MM.1S (cell line): ENCODE measurements at regions not wholly inside any gene's neighbourhood (a gene's known extent, or its start where the extent isn't known, plus 50 kb on each side); places are given as distances from the start of the nearest gene placed in this dataset.

ENCODE experiments used
- DNase-seq: peaks from one replicate; pipeline ENCODE4 v3.0.0-alpha.2; 2015
- H2AFZ ChIP-seq: fragments of 300-600 bp; sonication (generic); 2 replicates; pipeline ENCODE4 v1.6.0; 2016; ENCODE audit warnings: antibody characterized with exemption, low read length
- H3F3A ChIP-seq: fragments of 300-600 bp; sonication (generic); 2 replicates; pipeline ENCODE4 v1.6.1; 2016; ENCODE audit warnings: mild to moderate bottlenecking, antibody characterized with exemption, low read length, moderate library complexity, mixed read lengths; ENCODE audit not compliant: insufficient read depth
- H3K27ac ChIP-seq: fragments of 300-600 bp; sonication (generic); 2 replicates; pipeline ENCODE4 v1.5.1; 2016; ENCODE audit warnings: mild to moderate bottlenecking, low read length
- H3K27me3 ChIP-seq: fragments of 300-600 bp; sonication (generic); replicated peaks from 2 replicates; pipeline ENCODE4 v1.6.0; 2016; ENCODE audit warnings: low read length; ENCODE audit not compliant: insufficient read depth
- H3K36me3 ChIP-seq: fragments of 300-600 bp; sonication (generic); replicated peaks from 2 replicates; pipeline ENCODE4 v1.6.1; 2016; ENCODE audit warnings: mild to moderate bottlenecking, low read length, mixed read lengths; ENCODE audit not compliant: insufficient read depth
- H3K4me1 ChIP-seq: fragments of 300-600 bp; sonication (generic); 2 replicates; pipeline ENCODE4 v1.6.1; 2016; ENCODE audit warnings: low read length, mixed read lengths
- H3K4me2 ChIP-seq: fragments of 300-600 bp; sonication (generic); 2 replicates; pipeline ENCODE4 v1.6.0; 2016; ENCODE audit warnings: low read depth, low read length
- H3K4me3 ChIP-seq: fragments of 300-600 bp; sonication (generic); 2 replicates; pipeline ENCODE4 v1.5.1; 2016; ENCODE audit warnings: low read length, mixed read lengths
- H3K79me2 ChIP-seq: fragments of 300-600 bp; sonication (generic); 2 replicates; pipeline ENCODE4 v1.6.1; 2016; ENCODE audit warnings: mixed run types, low read length, mixed read lengths
- H3K9ac ChIP-seq: fragments of 300-600 bp; sonication (generic); 2 replicates; pipeline ENCODE4 v1.6.1; 2016; ENCODE audit warnings: low read length, mixed read lengths
- H3K9me2 ChIP-seq: fragments of 300-600 bp; sonication (generic); replicated peaks from 2 replicates; pipeline ENCODE4 v1.6.1; 2016; ENCODE audit warnings: mild to moderate bottlenecking, low read length, mixed read lengths; ENCODE audit not compliant: insufficient read depth
- H3K9me3 ChIP-seq: fragments of 300-600 bp; sonication (generic); replicated peaks from 2 replicates; pipeline ENCODE4 v1.6.1; 2016; ENCODE audit warnings: mild to moderate bottlenecking, low read length, mixed read lengths; ENCODE audit not compliant: insufficient read depth
- H4K20me1 ChIP-seq: fragments of 300-600 bp; sonication (generic); 2 replicates; pipeline ENCODE4 v1.6.1; 2016; ENCODE audit warnings: mild to moderate bottlenecking, low read length, moderate library complexity, mixed read lengths; ENCODE audit not compliant: insufficient read depth
- EZH2 ChIP-seq: fragments of 300-600 bp; sonication (generic); optimal IDR thresholded peaks from 2 replicates; pipeline ENCODE3; 2017; ENCODE audit warnings: low read depth, mild to moderate bottlenecking, antibody characterized with exemption, low read length, mixed read lengths
- EZH2phosphoT487 ChIP-seq: fragments of 300-600 bp; sonication (generic); IDR thresholded peaks from 2 replicates; pipeline ENCODE4 v1.6.1; 2018; ENCODE audit warnings: antibody characterized with exemption, low read length
- TF ChIP-seq, protein P1 (sequence below): fragments of 300-600 bp; sonication (generic); IDR thresholded peaks from 2 replicates; pipeline ENCODE4 v1.5.1; 2016; ENCODE audit warnings: antibody characterized with exemption, low read length, mixed read lengths

- no peaks in the 10 kb centered on the region for H3K4me1 ChIP-seq
- no peaks in the 10 kb centered on the region for H3K27me3 ChIP-seq
- H4K20me1 ChIP-seq: no peaks in the 10 kb centered on the region
- no peak overlapping the region for H3K27ac ChIP-seq
- no peaks in the 10 kb centered on the region for H3K9me2 ChIP-seq
- no peaks in the 10 kb centered on the region for H3K79me2 ChIP-seq
- no peaks in the 10 kb centered on the region for H3K9me3 ChIP-seq
- H3K9ac ChIP-seq: no peak overlapping the region
- H3K36me3 ChIP-seq: no peaks in the 10 kb centered on the region
- TF ChIP-seq EZH2phosphoT487 (no peak), EZH2 (no peak)
- TF ChIP-seq, protein P1, sequence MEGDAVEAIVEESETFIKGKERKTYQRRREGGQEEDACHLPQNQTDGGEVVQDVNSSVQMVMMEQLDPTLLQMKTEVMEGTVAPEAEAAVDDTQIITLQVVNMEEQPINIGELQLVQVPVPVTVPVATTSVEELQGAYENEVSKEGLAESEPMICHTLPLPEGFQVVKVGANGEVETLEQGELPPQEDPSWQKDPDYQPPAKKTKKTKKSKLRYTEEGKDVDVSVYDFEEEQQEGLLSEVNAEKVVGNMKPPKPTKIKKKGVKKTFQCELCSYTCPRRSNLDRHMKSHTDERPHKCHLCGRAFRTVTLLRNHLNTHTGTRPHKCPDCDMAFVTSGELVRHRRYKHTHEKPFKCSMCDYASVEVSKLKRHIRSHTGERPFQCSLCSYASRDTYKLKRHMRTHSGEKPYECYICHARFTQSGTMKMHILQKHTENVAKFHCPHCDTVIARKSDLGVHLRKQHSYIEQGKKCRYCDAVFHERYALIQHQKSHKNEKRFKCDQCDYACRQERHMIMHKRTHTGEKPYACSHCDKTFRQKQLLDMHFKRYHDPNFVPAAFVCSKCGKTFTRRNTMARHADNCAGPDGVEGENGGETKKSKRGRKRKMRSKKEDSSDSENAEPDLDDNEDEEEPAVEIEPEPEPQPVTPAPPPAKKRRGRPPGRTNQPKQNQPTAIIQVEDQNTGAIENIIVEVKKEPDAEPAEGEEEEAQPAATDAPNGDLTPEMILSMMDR: no peak
- H3K4me2 ChIP-seq: no peak overlapping the region
- no peaks in the 10 kb centered on the region for H3F3A ChIP-seq
- H3K4me3 ChIP-seq: no peak overlapping the region
- no peak overlapping the region for H2AFZ ChIP-seq
- no peak for DNase-seq
Measured at GRCh38 chr14:25239170-25239569, 189.2 kb upstream of the STXBP6 start.

GRCh38 chr14:25237845-25238244, 187.9 kb upstream of the STXBP6 start:
- no peaks in the 10 kb centered on the region for H3K9me2 ChIP-seq
- no peak for DNase-seq
- H4K20me1 ChIP-seq: no peaks in the 10 kb centered on the region
- H3K9ac ChIP-seq: no peak overlapping the region
- TF ChIP-seq, protein P1: no peak
- TF ChIP-seq EZH2phosphoT487 (no peak), EZH2 (no peak)
- no peaks in the 10 kb centered on the region for H3K9me3 ChIP-seq
- H3K36me3 ChIP-seq: no peaks in the 10 kb centered on the region
- H3K27me3 ChIP-seq: no peaks in the 10 kb centered on the region
- H3K79me2 ChIP-seq: no peaks in the 10 kb centered on the region
- no peak overlapping the region for H3K27ac ChIP-seq
- H2AFZ ChIP-seq: no peak overlapping the region
- no peaks in the 10 kb centered on the region for H3F3A ChIP-seq
- no peak overlapping the region for H3K4me2 ChIP-seq
- no peaks in the 10 kb centered on the region for H3K4me1 ChIP-seq
- no peak overlapping the region for H3K4me3 ChIP-seq

DNA sequence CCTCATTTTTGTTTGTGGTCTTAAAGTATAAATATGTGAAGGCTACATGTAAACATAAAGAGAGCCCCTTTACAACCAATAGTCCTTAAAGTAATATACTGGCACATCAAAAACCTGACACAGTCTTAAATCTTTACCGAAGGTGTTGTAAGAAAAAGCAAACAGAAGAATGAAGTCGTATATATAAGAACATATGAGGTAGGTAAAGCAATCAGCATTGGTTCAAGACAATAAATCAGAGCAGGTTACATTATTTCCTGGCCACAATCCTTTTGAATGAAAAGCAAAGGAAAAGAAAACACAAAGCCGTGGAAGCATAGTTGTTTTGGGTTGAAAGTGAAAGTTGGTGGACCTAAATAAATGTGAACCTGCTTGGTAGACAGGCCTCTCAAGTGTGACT, 183.7 kb upstream of the STXBP6 start:
- Histone ChIP-seq H3K9me3 (no peaks in the 10 kb centered on the region), H3K9me2 (no peaks in the 10 kb centered on the region), H3K9ac (no peak overlapping the region), H3K36me3 (no peaks in the 10 kb centered on the region), H2AFZ (no peak overlapping the region), H3K4me1 (no peaks in the 10 kb centered on the region), H3K4me3 (no peak overlapping the region), H3F3A (no peaks in the 10 kb centered on the region), H3K27ac (no peak overlapping the region), H3K79me2 (no peaks in the 10 kb centered on the region), H3K4me2 (no peak overlapping the region), H4K20me1 (no peaks in the 10 kb centered on the region), H3K27me3 (no peaks in the 10 kb centered on the region)
- no peak for DNase-seq
- no peak for TF ChIP-seq EZH2
- no peak for TF ChIP-seq EZH2phosphoT487
- TF ChIP-seq, protein P1: no peak
